OCI-LY7 (cell line): ENCODE measurements at regions not wholly inside any gene's neighbourhood (a gene's known extent, or its start where the extent isn't known, plus 50 kb on each side); places are given as distances from the start of the nearest gene placed in this dataset.

Experiments
- BruUV-seq: library from RNA; stranded (reverse); fragments of 400-500 nt; replicated peaks from 2 replicates; lab custom pipeline; 2021; lab: Mats Ljungman, UMichigan
- CTCF ChIA-PET: fragments of 300-600 bp; sonication (Branson Sonifier 250); formaldehyde crosslinking; loops from one replicate; lab custom pipeline; 2022; ENCODE audit warnings: antibody characterized with exemption; ENCODE audit not compliant: unreplicated experiment; lab: Charles Lee
- POLR2A ChIA-PET: fragments of 300-600 bp; sonication (Branson Sonifier 250); formaldehyde crosslinking; loops from one replicate; lab custom pipeline; 2022; ENCODE audit warnings: antibody characterized with exemption; lab: Charles Lee
- DNase-seq: peaks from one replicate; pipeline ENCODE4 v3.0.0-alpha.2; 2015; ENCODE audit warnings: low spot score
- H2AFZ ChIP-seq: fragments of 200-600 bp; sonication (generic), shearing (Covaris generic); 2 replicates; pipeline ENCODE4 v1.6.1; 2014; ENCODE audit warnings: mild to moderate bottlenecking, antibody characterized with exemption, low read length, moderate library complexity
- H3K27ac ChIP-seq: fragments of 200-600 bp; sonication (generic); 2 replicates; pipeline ENCODE4 v1.5.1; 2014; ENCODE audit warnings: mixed run types, low read depth, mild to moderate bottlenecking, moderate library complexity, low read length, inconsistent platforms; ENCODE audit not compliant: poor library complexity, severe bottlenecking
- H3K36me3 ChIP-seq: fragments of 200-600 bp; sonication (generic); 2 replicates; pipeline ENCODE4 v1.6.1; 2014; ENCODE audit warnings: mild to moderate bottlenecking, antibody characterized with exemption, low read length, moderate library complexity, mixed read lengths; ENCODE audit not compliant: insufficient read depth
- H3K4me1 ChIP-seq: fragments of 200-600 bp; sonication (generic); 2 replicates; pipeline ENCODE4 v1.5.1; 2014; ENCODE audit warnings: mild to moderate bottlenecking, low read length; ENCODE audit not compliant: insufficient read depth, poor library complexity, severe bottlenecking
- H3K4me2 ChIP-seq: fragments of 200-600 bp; sonication (generic); 2 replicates; pipeline ENCODE4 v1.6.1; 2014; ENCODE audit warnings: mild to moderate bottlenecking, low read length
- H3K4me3 ChIP-seq: fragments of 200-600 bp; sonication (generic); 2 replicates; pipeline ENCODE4 v1.5.1; 2014; ENCODE audit warnings: mild to moderate bottlenecking, low read depth, low read length; ENCODE audit not compliant: poor library complexity, severe bottlenecking
- H3K79me2 ChIP-seq: fragments of 200-600 bp; sonication (generic); 2 replicates; pipeline ENCODE4 v1.6.1; 2016; ENCODE audit warnings: low read depth, mild to moderate bottlenecking, low read length, moderate library complexity, mixed read lengths; ENCODE audit not compliant: insufficient read depth
- H3K9me2 ChIP-seq: fragments of 200-600 bp; sonication (generic); 2 replicates; pipeline ENCODE4 v1.6.1; 2016; ENCODE audit warnings: mild to moderate bottlenecking, low read length, mixed read lengths; ENCODE audit not compliant: insufficient read depth
- H3K9me3 ChIP-seq: fragments of 200-600 bp; sonication (generic); 2 replicates; pipeline ENCODE4 v1.6.1; 2014; ENCODE audit warnings: mild to moderate bottlenecking, mixed run types, low read length, mixed read lengths
- H4K20me1 ChIP-seq: fragments of 200-600 bp; sonication (generic); 2 replicates; pipeline ENCODE4 v1.6.1; 2014; ENCODE audit warnings: mild to moderate bottlenecking, antibody characterized with exemption, low read length, moderate library complexity, mixed read lengths; ENCODE audit not compliant: insufficient read depth
- EZH2phosphoT487 ChIP-seq: fragments of 200-600 bp; sonication (generic); IDR thresholded peaks from 2 replicates; pipeline ENCODE4 v1.6.1; 2018; ENCODE audit warnings: low read depth, borderline replicate concordance, mild to moderate bottlenecking, mixed run types, antibody characterized with exemption, low read length, moderate library complexity, mixed read lengths
- intact Hi-C: fragments of 100-400 bp; cut with micrococcal nuclease; formaldehyde crosslinking; loops from one replicate; pipeline ENCODE4 v1.10.0; 2022; ENCODE audit not compliant: unreplicated experiment
- TF ChIP-seq, protein P1 (sequence below): fragments of 200-600 bp; sonication (generic); conservative IDR thresholded peaks from 2 replicates; pipeline ENCODE4 v1.5.1; 2014; ENCODE audit warnings: mild to moderate bottlenecking, antibody characterized with exemption, low read length, moderate library complexity, mixed read lengths

DNA sequence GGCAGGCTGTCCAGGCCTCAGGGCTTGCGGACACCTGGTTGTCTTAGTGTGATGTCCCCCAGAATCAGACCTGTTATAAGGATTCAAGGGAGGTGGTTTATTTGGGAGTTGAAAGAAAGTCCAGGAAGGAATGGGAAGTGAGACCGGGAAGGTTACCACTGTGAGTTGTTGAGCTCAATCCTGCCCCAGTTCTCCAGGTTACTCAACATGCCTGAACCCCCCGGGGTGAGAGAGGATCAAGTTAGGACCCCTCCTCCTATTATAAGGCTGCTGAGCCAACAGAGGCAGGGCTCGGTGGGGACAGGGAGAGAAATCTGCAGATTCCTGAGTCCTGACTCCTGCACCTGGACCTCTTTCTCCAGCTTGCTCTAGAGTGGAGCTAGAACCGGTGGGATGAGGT, 86.4 kb downstream of the MRM1 start:
- no peaks in the 10 kb centered on the region for H3K79me2 ChIP-seq
- H3K9me3 ChIP-seq: no peaks in the 10 kb centered on the region
- H3K9me2 ChIP-seq: no peaks in the 10 kb centered on the region
- no peak overlapping the region for H3K4me3 ChIP-seq
- ChIA-PET POLR2A (no interaction called here), CTCF (no interaction called here)
- BruUV-seq: no TSS peak
- H3K4me1 ChIP-seq: no peaks in the 10 kb centered on the region
- H3K27ac ChIP-seq: no peak overlapping the region
- H3K4me2 ChIP-seq: no peak overlapping the region
- H3K36me3 ChIP-seq: no peaks in the 10 kb centered on the region
- TF ChIP-seq EZH2phosphoT487: no peak
- TF ChIP-seq, protein P1, sequence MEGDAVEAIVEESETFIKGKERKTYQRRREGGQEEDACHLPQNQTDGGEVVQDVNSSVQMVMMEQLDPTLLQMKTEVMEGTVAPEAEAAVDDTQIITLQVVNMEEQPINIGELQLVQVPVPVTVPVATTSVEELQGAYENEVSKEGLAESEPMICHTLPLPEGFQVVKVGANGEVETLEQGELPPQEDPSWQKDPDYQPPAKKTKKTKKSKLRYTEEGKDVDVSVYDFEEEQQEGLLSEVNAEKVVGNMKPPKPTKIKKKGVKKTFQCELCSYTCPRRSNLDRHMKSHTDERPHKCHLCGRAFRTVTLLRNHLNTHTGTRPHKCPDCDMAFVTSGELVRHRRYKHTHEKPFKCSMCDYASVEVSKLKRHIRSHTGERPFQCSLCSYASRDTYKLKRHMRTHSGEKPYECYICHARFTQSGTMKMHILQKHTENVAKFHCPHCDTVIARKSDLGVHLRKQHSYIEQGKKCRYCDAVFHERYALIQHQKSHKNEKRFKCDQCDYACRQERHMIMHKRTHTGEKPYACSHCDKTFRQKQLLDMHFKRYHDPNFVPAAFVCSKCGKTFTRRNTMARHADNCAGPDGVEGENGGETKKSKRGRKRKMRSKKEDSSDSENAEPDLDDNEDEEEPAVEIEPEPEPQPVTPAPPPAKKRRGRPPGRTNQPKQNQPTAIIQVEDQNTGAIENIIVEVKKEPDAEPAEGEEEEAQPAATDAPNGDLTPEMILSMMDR: no peak
- no peak overlapping the region for H2AFZ ChIP-seq
- no peak for DNase-seq
- no peaks in the 10 kb centered on the region for H4K20me1 ChIP-seq
- intact Hi-C loops: no loop called here

DNA sequence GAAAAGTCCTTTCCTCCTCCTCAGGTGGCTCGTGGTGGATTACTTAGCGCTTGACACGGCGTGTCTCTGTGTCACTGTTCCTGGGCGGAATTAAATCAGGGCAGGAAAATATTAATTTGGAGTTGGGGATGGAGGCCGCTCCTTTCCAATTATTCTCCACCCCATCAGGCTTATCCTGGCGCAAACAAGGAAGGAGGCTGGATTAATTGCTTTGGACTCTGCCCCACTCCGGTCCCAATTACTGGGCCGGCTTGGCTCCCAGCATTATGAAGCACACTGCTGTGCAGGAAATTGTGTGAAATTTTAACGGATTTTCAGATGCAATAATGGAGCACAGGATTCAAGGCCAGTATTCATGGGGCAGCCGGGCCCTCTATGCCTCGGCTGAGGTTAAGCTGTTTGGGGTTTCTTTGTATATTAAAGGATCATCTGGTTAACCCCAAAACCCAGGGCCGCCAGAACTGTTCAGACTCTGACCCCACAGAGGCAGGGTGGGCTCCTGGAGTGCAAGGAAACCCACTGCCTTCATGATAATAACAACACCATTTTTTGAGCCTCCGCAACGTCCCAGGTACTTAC, 87.8 kb downstream of the MRM1 start:
- CTCF ChIA-PET: no interaction called here
- no peak for TF ChIP-seq EZH2phosphoT487
- TF ChIP-seq, protein P1: no peak
- H3K4me1 ChIP-seq: no peaks in the 10 kb centered on the region
- no peaks in the 10 kb centered on the region for H3K36me3 ChIP-seq
- no peak overlapping the region for H3K4me2 ChIP-seq
- H4K20me1 ChIP-seq: no peaks in the 10 kb centered on the region
- POLR2A ChIA-PET: no interaction called here
- H3K9me3 ChIP-seq: no peaks in the 10 kb centered on the region
- intact Hi-C loops: no loop called here
- DNase-seq: no peak
- no peak overlapping the region for H3K27ac ChIP-seq
- H3K79me2 ChIP-seq: no peaks in the 10 kb centered on the region
- no peaks in the 10 kb centered on the region for H3K9me2 ChIP-seq
- BruUV-seq: no TSS peak
- no peak overlapping the region for H2AFZ ChIP-seq
- no peak overlapping the region for H3K4me3 ChIP-seq

DNA sequence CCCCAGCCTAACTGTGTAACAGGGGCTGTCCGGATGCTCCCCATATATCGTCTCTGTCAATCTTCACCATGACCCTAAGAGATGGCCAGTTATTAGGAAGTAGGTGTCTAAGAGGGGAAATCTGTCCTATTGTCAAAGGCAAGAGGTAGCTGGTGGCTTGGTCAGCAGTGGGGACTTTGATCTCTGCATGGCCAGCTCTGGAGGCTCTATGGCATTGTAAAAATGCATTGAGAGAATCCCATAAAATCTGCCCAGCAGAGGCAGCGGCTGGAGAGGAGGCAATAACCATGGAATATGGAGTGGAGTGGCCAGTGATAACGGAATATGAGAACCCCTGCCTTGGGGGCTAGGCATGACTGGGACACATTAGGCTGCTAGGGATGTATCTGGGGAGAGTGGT, 88.8 kb downstream of the MRM1 start:
- TF ChIP-seq EZH2phosphoT487: no peak
- TF ChIP-seq, protein P1: no peak
- Histone ChIP-seq H3K27ac (no peak overlapping the region), H3K4me2 (no peak overlapping the region), H2AFZ (no peak overlapping the region), H3K9me2 (no peaks in the 10 kb centered on the region), H3K4me1 (no peaks in the 10 kb centered on the region), H3K79me2 (no peaks in the 10 kb centered on the region), H3K9me3 (no peaks in the 10 kb centered on the region), H4K20me1 (no peaks in the 10 kb centered on the region), H3K36me3 (no peaks in the 10 kb centered on the region), H3K4me3 (no peak overlapping the region)
- no TSS peak for BruUV-seq
- DNase-seq: no peak
- ChIA-PET POLR2A (no interaction called here), CTCF (no interaction called here)
- intact Hi-C loops: no loop called here
